Lower leg skin (tissue), 3 donors: ENCODE measurements at regions not wholly inside any gene's neighbourhood (a gene's known extent, or its start where the extent isn't known, plus 50 kb on each side); places are given as distances from the start of the nearest gene placed in this dataset.

Experiments
- POLR2A ChIP-seq, 2 donors: fragments of 450-650 bp; IDR thresholded peaks; one replicate each; pipeline ENCODE4 v1.6.1; 2016 to 2017; ENCODE audit warnings: antibody characterized with exemption in 2 of 2, mild to moderate bottlenecking in 1 of 2, moderate library complexity in 1 of 2
- TF ChIP-seq, protein P1 (sequence below), 3 donors: fragments of 450-650 bp; IDR thresholded peaks; one replicate each; pipeline ENCODE4 v1.5.1; 2016; ENCODE audit warnings: antibody characterized with exemption in 3 of 3, mild to moderate bottlenecking in 3 of 3, moderate library complexity in 2 of 3

DNA sequence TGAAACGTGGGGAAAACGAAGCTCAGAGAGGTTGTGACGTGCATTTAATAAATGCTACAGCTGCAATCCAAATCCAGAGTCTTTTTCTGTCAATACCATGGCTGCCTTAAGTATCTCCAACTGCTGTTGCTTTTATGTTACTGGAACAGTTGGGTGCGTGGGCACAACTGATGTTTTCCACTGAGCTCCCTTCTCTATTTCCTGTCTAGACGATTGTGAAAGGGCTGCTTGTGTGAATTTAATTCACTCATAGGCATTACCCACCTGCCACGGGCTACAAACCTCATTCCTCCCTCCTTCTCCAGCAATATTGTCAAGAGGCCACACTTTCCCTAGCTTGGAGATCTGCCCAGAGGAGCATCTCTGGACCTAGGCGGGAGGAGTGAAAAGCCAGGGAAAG, 526.0 kb downstream of the MID1IP1 start:
- TF ChIP-seq, protein P1, sequence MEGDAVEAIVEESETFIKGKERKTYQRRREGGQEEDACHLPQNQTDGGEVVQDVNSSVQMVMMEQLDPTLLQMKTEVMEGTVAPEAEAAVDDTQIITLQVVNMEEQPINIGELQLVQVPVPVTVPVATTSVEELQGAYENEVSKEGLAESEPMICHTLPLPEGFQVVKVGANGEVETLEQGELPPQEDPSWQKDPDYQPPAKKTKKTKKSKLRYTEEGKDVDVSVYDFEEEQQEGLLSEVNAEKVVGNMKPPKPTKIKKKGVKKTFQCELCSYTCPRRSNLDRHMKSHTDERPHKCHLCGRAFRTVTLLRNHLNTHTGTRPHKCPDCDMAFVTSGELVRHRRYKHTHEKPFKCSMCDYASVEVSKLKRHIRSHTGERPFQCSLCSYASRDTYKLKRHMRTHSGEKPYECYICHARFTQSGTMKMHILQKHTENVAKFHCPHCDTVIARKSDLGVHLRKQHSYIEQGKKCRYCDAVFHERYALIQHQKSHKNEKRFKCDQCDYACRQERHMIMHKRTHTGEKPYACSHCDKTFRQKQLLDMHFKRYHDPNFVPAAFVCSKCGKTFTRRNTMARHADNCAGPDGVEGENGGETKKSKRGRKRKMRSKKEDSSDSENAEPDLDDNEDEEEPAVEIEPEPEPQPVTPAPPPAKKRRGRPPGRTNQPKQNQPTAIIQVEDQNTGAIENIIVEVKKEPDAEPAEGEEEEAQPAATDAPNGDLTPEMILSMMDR (IDR thresholded peaks at IDR 0.05) = no peak
- TF ChIP-seq POLR2A (IDR thresholded peaks at IDR 0.05) = no peak
